ENCODE measurements at regions not wholly inside any gene's neighbourhood (a gene's known extent, or its start where the extent isn't known, plus 50 kb on each side); places are given as distances from the start of the nearest gene placed in this dataset.

- Histone ChIP-seq H4K20me1 (ENCODE audit: insufficient read depth, low read length) (no peaks in the 10 kb centered on the region), H3K9ac (ENCODE audit: low read length) (no peak overlapping the region), H3K4me2 (ENCODE audit: low read length) (no peak overlapping the region), H3K27me3 (ENCODE audit: insufficient read depth, low read length) (peaks cover 2% of the 10 kb centered on the region), H3K4me1 (ENCODE audit: insufficient read depth, low read length) (no peaks in the 10 kb centered on the region), H3K9me3 (ENCODE audit: insufficient read depth, low read depth, low read length) (no peaks in the 10 kb centered on the region), H3K4me3 (ENCODE audit: insufficient read depth, low read depth, low read length) (no peak overlapping the region), H2AFZ (ENCODE audit: low read depth, low read length) (no peak overlapping the region), H3K36me3 (ENCODE audit: insufficient read depth, low read length) (no peaks in the 10 kb centered on the region), H3K79me2 (ENCODE audit: insufficient read depth, low read length) (no peaks in the 10 kb centered on the region), H3K27ac (ENCODE audit: low read depth, low read length) (no peak overlapping the region)
- Mint-ChIP-seq H3K9me3 (ENCODE audit: unreplicated experiment) (no peaks in the 10 kb centered on the region), H3K27ac (ENCODE audit: unreplicated experiment) (no peak overlapping the region), H3K4me3 (ENCODE audit: unreplicated experiment) (no peak overlapping the region), H3K4me1 (ENCODE audit: low read depth, unreplicated experiment) (peaks cover 6% of the 10 kb centered on the region), H3K36me3 (ENCODE audit: low read depth, unreplicated experiment) (no peaks in the 10 kb centered on the region), H3K27me3 (ENCODE audit: low read depth, unreplicated experiment) (no peaks in the 10 kb centered on the region)
- DNase-seq (ENCODE audit: low read depth) (peak; percentile 66), FAIRE-seq (no peak)
- TF ChIP-seq EZH2 (IDR thresholded peaks at IDR 0.05; ENCODE audit: insufficient read depth, low read length) = no peak
- TF ChIP-seq, protein P1, sequence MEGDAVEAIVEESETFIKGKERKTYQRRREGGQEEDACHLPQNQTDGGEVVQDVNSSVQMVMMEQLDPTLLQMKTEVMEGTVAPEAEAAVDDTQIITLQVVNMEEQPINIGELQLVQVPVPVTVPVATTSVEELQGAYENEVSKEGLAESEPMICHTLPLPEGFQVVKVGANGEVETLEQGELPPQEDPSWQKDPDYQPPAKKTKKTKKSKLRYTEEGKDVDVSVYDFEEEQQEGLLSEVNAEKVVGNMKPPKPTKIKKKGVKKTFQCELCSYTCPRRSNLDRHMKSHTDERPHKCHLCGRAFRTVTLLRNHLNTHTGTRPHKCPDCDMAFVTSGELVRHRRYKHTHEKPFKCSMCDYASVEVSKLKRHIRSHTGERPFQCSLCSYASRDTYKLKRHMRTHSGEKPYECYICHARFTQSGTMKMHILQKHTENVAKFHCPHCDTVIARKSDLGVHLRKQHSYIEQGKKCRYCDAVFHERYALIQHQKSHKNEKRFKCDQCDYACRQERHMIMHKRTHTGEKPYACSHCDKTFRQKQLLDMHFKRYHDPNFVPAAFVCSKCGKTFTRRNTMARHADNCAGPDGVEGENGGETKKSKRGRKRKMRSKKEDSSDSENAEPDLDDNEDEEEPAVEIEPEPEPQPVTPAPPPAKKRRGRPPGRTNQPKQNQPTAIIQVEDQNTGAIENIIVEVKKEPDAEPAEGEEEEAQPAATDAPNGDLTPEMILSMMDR (IDR thresholded peaks at IDR 0.05; ENCODE audit: insufficient read depth, low read depth, low read length) = no peak
Measured at GRCh38 chr3:182165234-182165633, 453.5 kb downstream of the SOX2 start.

DNA sequence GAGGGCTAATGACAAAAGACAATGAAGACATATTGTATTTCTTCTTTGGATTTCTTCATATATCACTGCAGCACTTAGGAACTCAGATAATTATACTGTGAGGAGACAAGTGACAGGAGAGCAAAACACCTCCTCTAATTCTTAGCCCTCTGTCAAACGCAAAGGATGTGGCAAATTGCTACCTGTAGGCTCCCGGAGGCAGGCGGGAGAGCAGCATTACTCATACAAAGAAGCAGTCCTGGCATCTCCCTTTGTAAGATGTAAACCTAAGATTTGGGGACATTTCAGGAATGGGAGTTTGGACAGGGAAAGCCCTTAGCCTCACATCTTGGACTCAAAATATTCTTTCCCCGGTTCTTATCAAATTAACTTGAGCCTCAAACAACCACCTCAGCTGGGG, 460.8 kb downstream of the SOX2 start:
- DNase-seq (ENCODE audit: low read depth) (no peak), FAIRE-seq (no peak)
- H3K79me2 ChIP-seq (ENCODE audit: insufficient read depth, low read length) = no peaks in the 10 kb centered on the region
- Mint-ChIP-seq H3K36me3 (ENCODE audit: low read depth, unreplicated experiment) (no peaks in the 10 kb centered on the region), H3K9me3 (ENCODE audit: unreplicated experiment) (no peaks in the 10 kb centered on the region), H3K27me3 (ENCODE audit: low read depth, unreplicated experiment) (no peaks in the 10 kb centered on the region), H3K4me3 (ENCODE audit: unreplicated experiment) (no peak overlapping the region), H3K4me1 (ENCODE audit: low read depth, unreplicated experiment) (no peaks in the 10 kb centered on the region), H3K27ac (ENCODE audit: unreplicated experiment) (no peak overlapping the region)
- no peak overlapping the region for H3K4me2 ChIP-seq (ENCODE audit: low read length)
- no peak overlapping the region for H3K4me3 ChIP-seq (ENCODE audit: insufficient read depth, low read depth, low read length)
- H3K36me3 ChIP-seq (ENCODE audit: insufficient read depth, low read length) = no peaks in the 10 kb centered on the region
- no peak overlapping the region for H3K27ac ChIP-seq (ENCODE audit: low read depth, low read length)
- no peaks in the 10 kb centered on the region for H3K9me3 ChIP-seq (ENCODE audit: insufficient read depth, low read depth, low read length)
- no peak overlapping the region for H2AFZ ChIP-seq (ENCODE audit: low read depth, low read length)
- TF ChIP-seq EZH2 (IDR thresholded peaks at IDR 0.05; ENCODE audit: insufficient read depth, low read length) = no peak
- TF ChIP-seq, protein P1 (IDR thresholded peaks at IDR 0.05; ENCODE audit: insufficient read depth, low read depth, low read length) = no peak
- peaks cover 2% of the 10 kb centered on the region for H3K27me3 ChIP-seq (ENCODE audit: insufficient read depth, low read length)
- H3K4me1 ChIP-seq (ENCODE audit: insufficient read depth, low read length) = no peaks in the 10 kb centered on the region
- no peaks in the 10 kb centered on the region for H4K20me1 ChIP-seq (ENCODE audit: insufficient read depth, low read length)
- H3K9ac ChIP-seq (ENCODE audit: low read length) = no peak overlapping the region

DNA sequence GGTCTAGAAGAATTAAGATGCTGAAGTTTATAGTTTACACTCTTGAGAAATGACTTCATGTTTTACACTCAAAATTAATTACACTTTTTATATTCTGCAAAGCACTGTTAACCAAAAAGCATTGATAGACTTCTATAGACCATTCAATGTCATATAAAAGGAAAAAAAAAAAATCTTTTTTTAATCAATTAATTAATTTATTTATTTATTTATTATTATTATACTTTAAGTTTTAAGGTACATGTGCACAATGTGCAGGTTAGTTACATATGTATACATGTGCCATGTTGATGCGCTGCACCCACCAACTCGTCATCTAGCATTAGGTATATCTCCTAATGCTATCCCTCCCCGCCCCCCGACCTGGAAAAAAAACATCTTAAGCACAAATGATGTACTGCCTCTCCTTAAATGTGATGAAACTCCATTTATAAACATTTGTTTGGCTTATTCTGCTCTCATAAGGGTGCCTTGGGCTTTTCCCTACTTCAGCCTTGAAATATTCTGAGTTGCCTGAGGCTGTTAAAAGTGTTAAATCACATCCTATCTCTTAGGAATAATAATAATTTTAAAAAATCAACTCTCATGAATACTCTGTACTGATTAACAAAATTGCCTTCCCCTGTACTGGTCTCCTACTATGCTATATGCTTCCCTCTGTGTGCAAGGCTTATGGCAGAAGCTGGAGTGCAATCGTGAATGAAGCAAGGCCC, 466.9 kb downstream of the SOX2 start:
- FAIRE-seq (no peak), DNase-seq (ENCODE audit: low read depth) (no peak)
- Histone ChIP-seq H2AFZ (ENCODE audit: low read depth, low read length) (no peak overlapping the region), H3K27me3 (ENCODE audit: insufficient read depth, low read length) (no peaks in the 10 kb centered on the region), H3K27ac (ENCODE audit: low read depth, low read length) (no peak overlapping the region), H3K4me1 (ENCODE audit: insufficient read depth, low read length) (peaks cover 3% of the 10 kb centered on the region), H3K36me3 (ENCODE audit: insufficient read depth, low read length) (no peaks in the 10 kb centered on the region), H3K9me3 (ENCODE audit: insufficient read depth, low read depth, low read length) (no peaks in the 10 kb centered on the region), H3K4me2 (ENCODE audit: low read length) (no peak overlapping the region), H4K20me1 (ENCODE audit: insufficient read depth, low read length) (no peaks in the 10 kb centered on the region), H3K4me3 (ENCODE audit: insufficient read depth, low read depth, low read length) (no peak overlapping the region), H3K9ac (ENCODE audit: low read length) (no peak overlapping the region), H3K79me2 (ENCODE audit: insufficient read depth, low read length) (no peaks in the 10 kb centered on the region)
- Mint-ChIP-seq H3K4me3 (ENCODE audit: unreplicated experiment) (no peak overlapping the region), H3K9me3 (ENCODE audit: unreplicated experiment) (no peaks in the 10 kb centered on the region), H3K27ac (ENCODE audit: unreplicated experiment) (no peak overlapping the region), H3K4me1 (ENCODE audit: low read depth, unreplicated experiment) (peaks cover 11% of the 10 kb centered on the region), H3K36me3 (ENCODE audit: low read depth, unreplicated experiment) (no peaks in the 10 kb centered on the region), H3K27me3 (ENCODE audit: low read depth, unreplicated experiment) (no peaks in the 10 kb centered on the region)
- TF ChIP-seq EZH2 (IDR thresholded peaks at IDR 0.05; ENCODE audit: insufficient read depth, low read length) = no peak
- TF ChIP-seq, protein P1 (IDR thresholded peaks at IDR 0.05; ENCODE audit: insufficient read depth, low read depth, low read length) = no peak

All from astrocyte (in vitro differentiated cells and primary cell).